ENCODE measurements at regions not wholly inside any gene's neighbourhood (a gene's known extent, or its start where the extent isn't known, plus 50 kb on each side); places are given as distances from the start of the nearest gene placed in this dataset.

DNA sequence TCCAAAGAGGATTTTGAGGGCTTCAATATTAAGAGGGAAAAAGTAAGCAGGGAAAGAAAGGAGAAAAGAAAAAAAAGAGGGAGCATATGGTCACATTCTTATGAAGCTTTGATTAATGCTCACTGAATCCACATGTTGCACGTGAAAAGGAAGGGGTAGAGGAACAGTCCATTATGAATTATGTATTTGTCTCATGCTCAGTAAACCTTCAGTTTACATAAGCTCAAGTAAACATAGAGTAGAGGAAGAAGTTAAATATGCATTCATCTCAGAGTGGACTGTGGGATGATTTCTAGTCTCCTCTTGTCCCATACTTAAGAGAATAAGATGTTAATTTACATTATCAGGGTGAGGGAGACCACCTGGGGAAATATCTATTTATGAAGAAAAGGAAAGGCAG, 334.5 kb downstream of the IPO8 start:
- TF ChIP-seq JUND (IDR thresholded peaks at IDR 0.05; ENCODE audit: low read depth): no peak
- DNase-seq (ENCODE audit: low read depth in 1 of 2, low spot score in 1 of 2): no peak
- in situ Hi-C loops (cut with HindIII; ENCODE audit: low pct_unique_long_range_greater_than_20kb, low sequenced_read_pairs): no loop called here

DNA sequence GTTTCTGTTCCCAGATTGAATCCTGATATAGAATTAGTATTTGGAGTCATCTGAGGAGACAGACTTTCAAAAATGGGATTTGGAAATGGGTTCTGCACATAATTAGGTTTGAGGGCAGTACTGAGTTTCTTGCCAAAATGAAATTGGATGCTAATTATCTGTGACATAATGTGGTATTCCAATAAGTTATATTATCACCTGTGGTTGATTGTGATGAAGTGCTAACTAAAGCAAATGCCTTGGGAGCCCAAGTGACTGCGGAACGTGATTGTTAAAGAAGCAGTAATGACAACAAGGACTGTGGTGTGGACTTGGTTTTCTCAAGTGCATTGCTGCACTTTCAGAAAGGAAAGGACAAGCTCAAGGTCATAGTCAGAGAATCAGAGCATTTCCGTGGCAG, 337.0 kb downstream of the IPO8 start:
- in situ Hi-C loops (cut with HindIII; ENCODE audit: low pct_unique_long_range_greater_than_20kb, low sequenced_read_pairs): no loop called here
- TF ChIP-seq JUND (IDR thresholded peaks at IDR 0.05; ENCODE audit: low read depth): no peak
- DNase-seq (ENCODE audit: low read depth in 1 of 2, low spot score in 1 of 2): no peak

DNA sequence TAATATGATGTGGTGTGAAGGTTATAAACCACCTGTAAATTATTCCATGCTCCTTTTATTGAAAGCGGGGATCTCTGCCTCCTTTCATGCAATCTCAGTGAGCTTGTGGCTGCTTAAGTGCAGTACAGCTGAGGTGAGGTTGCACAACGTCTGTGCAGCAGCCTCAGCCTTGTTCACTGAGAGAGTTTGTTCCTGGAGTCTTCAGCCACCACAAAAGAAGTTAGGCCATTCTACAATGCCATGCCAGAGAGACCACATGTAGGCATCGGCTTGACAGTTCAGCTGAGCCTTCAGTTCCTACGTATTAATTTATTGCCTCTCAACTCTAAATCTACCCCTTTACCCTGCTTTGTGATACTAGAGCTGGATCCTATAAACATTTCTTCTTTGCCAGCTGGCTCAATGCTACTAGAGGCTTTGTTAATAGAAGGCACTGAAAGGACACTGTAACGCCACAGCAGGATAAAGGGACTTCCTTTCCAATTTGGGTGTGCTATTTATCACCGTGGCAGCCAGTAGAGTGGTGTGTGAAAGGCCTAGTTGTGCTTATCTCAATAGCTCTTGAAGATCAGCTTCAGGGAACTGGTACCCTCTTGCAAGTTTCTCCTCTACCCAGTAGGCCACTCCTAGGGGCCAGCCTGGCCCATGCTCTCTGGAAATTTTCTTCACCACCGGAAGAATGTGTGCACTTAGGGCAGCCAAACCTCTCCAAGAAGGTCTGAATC, 337.7 kb downstream of the IPO8 start:
- DNase-seq (ENCODE audit: low read depth in 1 of 2, low spot score in 1 of 2): no peak
- TF ChIP-seq JUND (IDR thresholded peaks at IDR 0.05; ENCODE audit: low read depth): no peak
- in situ Hi-C loops (cut with HindIII; ENCODE audit: low pct_unique_long_range_greater_than_20kb, low sequenced_read_pairs): no loop called here

DNA sequence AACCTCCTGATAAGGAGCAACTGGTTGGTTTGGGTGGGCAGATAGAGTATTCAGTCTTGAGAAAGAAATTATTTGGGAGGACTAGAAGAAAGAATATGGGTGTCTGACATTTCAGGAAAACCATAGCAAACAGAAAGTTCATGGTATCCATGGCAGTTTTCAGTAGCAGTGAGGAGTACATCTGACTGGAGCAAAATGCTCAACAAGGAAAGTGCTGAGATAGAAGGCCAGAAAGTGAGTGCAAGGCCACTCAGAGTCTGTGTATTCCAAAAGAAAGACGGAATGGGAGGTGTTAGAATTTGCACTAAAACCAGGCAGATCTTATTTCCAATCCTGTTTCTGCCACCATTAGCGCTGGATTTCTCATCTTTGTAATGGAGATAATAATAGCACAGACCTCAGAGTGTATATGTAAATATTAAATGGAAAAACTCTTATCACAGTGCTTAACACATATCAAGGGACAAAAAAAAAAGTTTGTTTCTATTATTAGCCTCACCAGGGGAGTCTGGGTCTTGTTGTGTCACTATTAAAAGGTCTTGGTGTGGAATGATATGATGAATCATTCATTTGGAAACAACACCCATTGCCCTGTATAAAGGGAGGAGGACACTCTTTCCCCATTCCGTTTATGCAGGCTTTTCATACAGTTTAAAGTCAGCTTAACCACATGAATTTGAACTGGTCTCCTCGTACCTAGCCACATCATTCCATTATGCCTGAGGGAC, 349.8 kb downstream of the IPO8 start:
- no peak for DNase-seq (ENCODE audit: low read depth in 1 of 2, low spot score in 1 of 2)
- in situ Hi-C loops (cut with HindIII; ENCODE audit: low pct_unique_long_range_greater_than_20kb, low sequenced_read_pairs): no loop called here
- no peak for TF ChIP-seq JUND (IDR thresholded peaks at IDR 0.05; ENCODE audit: low read depth)

DNA sequence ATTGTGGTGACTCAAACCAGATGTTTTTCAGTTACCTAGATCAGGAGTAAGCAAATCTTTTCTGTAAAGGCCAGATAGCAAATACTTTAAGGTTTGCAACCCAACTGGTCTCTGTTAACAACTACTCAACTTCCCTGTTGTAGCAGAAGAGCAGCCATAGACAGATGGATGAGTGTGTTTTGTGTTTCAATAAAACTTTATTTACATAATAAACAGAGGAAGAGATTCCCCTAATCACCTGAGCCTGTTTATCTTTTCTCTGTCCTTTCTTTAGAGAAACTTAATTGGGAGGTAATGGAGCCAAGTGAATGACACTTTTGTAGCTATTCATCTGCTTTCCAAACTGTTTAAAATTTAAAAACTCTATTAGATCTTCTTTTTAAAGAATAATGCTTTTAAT, 365.1 kb downstream of the IPO8 start:
- DNase-seq (ENCODE audit: low read depth in 1 of 2, low spot score in 1 of 2): no peak
- no peak for TF ChIP-seq JUND (IDR thresholded peaks at IDR 0.05; ENCODE audit: low read depth)
- in situ Hi-C loops (cut with HindIII; ENCODE audit: low pct_unique_long_range_greater_than_20kb, low sequenced_read_pairs): no loop called here

DNA sequence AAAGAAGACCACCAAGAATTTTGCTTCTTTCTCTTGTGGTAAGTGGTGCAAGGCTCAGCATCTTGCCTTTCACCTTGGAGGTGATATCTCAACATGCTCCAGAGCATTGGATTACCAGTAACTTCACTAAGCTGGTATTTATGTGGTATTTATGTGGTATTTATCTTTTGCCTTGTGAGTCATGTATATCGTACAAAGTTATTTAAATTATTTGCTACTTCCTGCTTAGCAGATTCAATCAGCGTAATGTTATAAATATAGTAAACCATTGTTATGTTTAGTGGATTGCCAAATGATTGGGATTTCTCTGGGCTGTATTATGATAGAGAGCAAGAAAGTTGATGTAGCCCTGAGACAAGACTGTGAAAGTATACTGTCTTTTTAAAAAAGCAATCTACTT, 366.4 kb downstream of the IPO8 start:
- TF ChIP-seq JUND (IDR thresholded peaks at IDR 0.05; ENCODE audit: low read depth): no peak
- no peak for DNase-seq (ENCODE audit: low read depth in 1 of 2, low spot score in 1 of 2)
- in situ Hi-C loops (cut with HindIII; ENCODE audit: low pct_unique_long_range_greater_than_20kb, low sequenced_read_pairs): no loop called here

DNA sequence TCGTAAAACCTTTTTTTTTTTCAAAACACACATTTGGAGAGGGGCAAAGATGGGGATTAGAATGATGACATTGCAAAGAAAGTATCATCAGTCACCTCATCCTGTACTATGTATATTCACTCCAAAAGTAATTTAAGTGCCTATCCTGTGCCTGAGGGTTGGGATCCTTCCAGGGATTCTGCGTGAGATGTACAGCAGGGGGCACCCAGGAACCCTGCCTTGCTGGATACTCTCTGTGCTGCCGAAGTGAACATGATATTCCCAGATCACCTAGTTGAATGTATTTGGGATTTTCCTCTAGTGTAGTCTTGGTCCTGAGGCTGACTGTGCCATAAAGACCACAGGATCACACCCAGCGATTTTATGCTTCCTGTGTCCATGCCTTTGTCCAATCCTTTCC, 372.7 kb downstream of the IPO8 start:
- in situ Hi-C loops (cut with HindIII; ENCODE audit: low pct_unique_long_range_greater_than_20kb, low sequenced_read_pairs): no loop called here
- no peak for DNase-seq (ENCODE audit: low read depth in 1 of 2, low spot score in 1 of 2)
- TF ChIP-seq JUND (IDR thresholded peaks at IDR 0.05; ENCODE audit: low read depth): no peak

DNA sequence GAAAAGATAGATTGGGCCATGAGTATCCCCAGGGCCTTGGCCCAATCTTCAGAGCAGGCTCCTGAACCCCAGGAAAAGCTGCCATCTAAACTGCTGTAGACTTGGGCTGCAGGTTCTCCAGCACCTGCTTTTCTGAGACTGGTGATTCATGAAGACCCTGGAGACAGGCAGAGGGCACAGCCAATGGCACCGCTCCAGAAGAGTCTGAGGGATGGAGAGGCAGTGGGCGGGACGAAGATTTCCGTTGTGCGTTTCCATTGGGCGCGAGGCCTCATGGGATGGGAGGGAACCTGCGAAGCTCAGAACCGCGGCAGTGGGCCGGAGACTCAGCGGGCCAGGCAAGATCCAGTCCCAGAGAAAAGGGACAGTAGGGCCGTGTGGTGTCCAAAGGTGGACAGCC, 375.1 kb downstream of the IPO8 start:
- DNase-seq (ENCODE audit: low read depth in 1 of 2, low spot score in 1 of 2): no peak
- in situ Hi-C loops (cut with HindIII; ENCODE audit: low pct_unique_long_range_greater_than_20kb, low sequenced_read_pairs): no loop called here
- no peak for TF ChIP-seq JUND (IDR thresholded peaks at IDR 0.05; ENCODE audit: low read depth)

DNA sequence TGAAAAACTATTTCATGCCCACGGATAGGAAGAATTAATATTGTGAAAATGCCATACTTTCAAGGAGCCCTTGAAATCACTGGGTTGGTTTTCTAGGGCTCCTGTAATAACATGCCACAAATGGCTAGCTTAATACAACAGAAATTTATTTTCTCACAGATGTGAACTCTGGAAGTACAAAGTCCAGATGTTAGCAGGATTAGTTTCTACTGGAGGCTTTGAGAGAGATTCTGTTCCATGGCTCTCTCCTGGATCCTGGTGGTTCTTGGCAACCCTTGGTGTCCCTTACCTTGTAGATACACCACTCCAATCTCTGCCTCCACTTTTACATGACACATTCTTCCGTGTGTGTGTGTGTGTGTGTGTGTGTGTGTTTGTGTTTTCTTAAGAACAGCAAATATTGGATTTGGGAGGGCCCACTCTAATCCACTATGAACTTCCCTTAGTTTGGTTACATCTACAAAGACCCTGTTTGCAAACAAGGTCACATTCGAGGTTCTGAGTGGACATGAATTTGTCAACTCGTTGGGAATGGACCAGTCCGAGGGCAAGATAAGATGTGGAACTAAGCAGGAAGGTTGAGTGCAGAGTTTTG, 381.1 kb downstream of the IPO8 start:
- no peak for DNase-seq (ENCODE audit: low read depth in 1 of 2, low spot score in 1 of 2)
- in situ Hi-C loops (cut with HindIII; ENCODE audit: low pct_unique_long_range_greater_than_20kb, low sequenced_read_pairs): no loop called here
- no peak for TF ChIP-seq JUND (IDR thresholded peaks at IDR 0.05; ENCODE audit: low read depth)

DNA sequence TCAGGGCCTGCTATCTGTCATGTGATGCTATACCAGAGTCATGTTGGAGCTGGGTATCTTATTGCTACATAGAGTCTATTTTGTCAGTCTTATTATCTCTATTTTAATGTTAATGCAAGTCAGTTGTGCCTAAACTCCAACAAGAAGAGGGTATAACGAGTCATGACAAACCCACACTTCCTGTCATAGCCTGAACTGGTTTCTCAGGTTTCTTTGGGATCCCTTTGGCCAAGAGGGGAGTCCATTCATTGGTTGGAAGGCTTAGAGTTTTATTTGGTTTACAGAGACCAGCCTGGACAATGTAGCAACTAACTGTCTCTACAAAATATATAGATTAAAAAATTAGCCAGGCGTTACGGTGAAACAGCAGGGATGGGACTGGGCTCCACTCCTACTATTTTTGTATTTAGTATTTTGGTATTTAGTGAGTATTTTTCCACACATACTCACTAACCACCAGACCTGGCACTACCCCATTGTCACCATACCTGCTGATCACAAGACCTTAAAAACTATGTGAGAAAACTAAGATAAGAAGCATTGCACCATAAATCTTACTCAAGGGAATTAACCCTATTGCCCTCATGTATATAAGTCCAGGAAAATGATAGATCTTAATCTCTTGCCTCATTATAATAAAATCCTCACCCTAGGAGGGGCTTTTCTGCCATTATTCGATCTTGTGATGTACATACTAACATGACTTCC, 387.5 kb downstream of the IPO8 start:
- DNase-seq (ENCODE audit: low read depth in 1 of 2, low spot score in 1 of 2): no peak
- no peak for TF ChIP-seq JUND (IDR thresholded peaks at IDR 0.05; ENCODE audit: low read depth)
- in situ Hi-C loops (cut with HindIII; ENCODE audit: low pct_unique_long_range_greater_than_20kb, low sequenced_read_pairs): no loop called here

DNA sequence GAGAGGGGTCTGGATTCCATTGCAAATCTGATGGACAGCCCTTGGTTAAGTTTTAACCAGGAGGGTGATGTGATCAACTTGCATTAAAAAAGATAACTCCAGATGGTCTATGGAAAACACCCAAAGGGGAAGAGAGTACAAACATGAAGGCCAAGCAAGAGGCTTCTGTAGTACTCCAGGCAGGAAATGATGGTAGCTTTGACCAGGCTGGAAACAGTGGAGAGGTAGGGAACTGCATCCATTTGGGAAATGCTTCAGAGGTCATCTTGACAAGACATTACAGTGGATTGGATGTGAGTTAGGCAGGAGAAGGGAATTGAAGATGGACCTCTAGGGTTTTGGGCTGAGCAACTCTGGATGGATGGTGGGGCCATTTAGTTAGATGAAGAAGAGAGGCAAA, 391.1 kb downstream of the IPO8 start:
- in situ Hi-C loops (cut with HindIII; ENCODE audit: low pct_unique_long_range_greater_than_20kb, low sequenced_read_pairs): no loop called here
- DNase-seq (ENCODE audit: low read depth in 1 of 2, low spot score in 1 of 2): no peak

DNA sequence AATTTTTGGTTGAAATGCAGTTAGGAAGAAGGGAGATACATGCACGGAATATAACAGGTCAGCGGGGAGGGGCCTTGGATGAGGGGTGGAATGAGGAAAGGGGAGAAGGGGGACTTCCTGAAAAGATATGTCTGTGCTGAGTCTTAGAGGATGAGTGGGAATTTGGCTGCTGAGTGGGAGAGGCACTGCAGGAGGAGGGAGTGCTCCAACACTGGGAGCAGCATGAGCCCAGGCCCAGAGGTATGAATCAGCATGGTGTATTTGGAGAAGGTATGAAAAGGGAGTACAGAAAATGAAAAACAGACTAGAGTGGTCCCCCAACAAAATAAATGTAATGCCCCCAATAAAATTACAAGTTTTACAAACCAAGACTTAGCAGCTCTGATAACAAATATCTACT, 394.4 kb downstream of the IPO8 start:
- no peak for TF ChIP-seq JUND (IDR thresholded peaks at IDR 0.05; ENCODE audit: low read depth)
- in situ Hi-C loops (cut with HindIII; ENCODE audit: low pct_unique_long_range_greater_than_20kb, low sequenced_read_pairs): no loop called here
- no peak for DNase-seq (ENCODE audit: low read depth in 1 of 2, low spot score in 1 of 2)

More for the DNA sequence above, 391.1 kb downstream of the IPO8 start:
- no peak for TF ChIP-seq JUND (IDR thresholded peaks at IDR 0.05; ENCODE audit: low read depth)

DNA sequence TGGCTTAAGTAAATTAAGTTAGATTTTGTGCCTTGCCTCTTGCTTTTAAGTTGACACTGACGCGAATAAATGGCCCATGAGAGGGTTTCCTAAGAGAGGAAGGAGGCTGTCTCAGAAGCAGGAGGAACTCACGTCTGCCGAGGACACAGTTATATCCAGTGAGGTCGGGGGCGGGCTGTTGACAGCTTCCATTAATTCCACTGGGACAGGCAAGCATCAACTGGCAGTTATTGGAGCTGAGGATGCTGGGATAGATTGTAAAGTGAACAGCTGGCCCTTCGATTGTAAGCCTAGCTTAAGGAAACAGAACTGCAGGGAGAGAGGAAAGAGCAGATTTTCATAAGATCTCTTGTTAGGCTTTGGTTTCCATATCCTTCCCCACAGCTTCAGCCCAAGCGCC, 399.2 kb downstream of the IPO8 start:
- in situ Hi-C loops (cut with HindIII; ENCODE audit: low pct_unique_long_range_greater_than_20kb, low sequenced_read_pairs): no loop called here

More for the DNA sequence above, 399.2 kb downstream of the IPO8 start:
- no peak for TF ChIP-seq JUND (IDR thresholded peaks at IDR 0.05; ENCODE audit: low read depth)
- no peak for DNase-seq (ENCODE audit: low read depth in 1 of 2, low spot score in 1 of 2)
